Naive thymus-derived CD4-positive, alpha-beta T cell (primary cell): ENCODE measurements at regions not wholly inside any gene's neighbourhood (a gene's known extent, or its start where the extent isn't known, plus 50 kb on each side); places are given as distances from the start of the nearest gene placed in this dataset.

Experiments used
- ATAC-seq: fragments of 150-1000 bp; cut with Tn5 transposase; 2 replicates; pipeline ENCODE4 v1.10.0; 2021; ENCODE audit warnings: mild to moderate bottlenecking, moderate library complexity
- CTCF ChIA-PET: fragments of 350-600 bp; sonication (Branson Sonifier 250); formaldehyde crosslinking; loops from one replicate; lab custom pipeline; 2021; ENCODE audit warnings: antibody characterized with exemption; lab: Charles Lee
- POLR2A ChIA-PET: fragments of 350-600 bp; sonication (Branson Sonifier 250); formaldehyde crosslinking; loops from one replicate; lab custom pipeline; 2021; ENCODE audit warnings: antibody characterized with exemption, inconsistent platforms; lab: Charles Lee
- DNase-seq, 9 donors: peaks; one replicate each; pipeline versions ENCODE4 v3.0.0 to v3.0.0-alpha.2; 2020 to 2022; ENCODE audit warnings: mixed read lengths in 1 of 9
- H3K27ac ChIP-seq: one replicate; pipeline ENCODE4 v1.7.0; 2013; ENCODE audit warnings: mild to moderate bottlenecking, low read depth, low read length, moderate library complexity
- H3K27me3 ChIP-seq, 2 donors: one replicate each; pipeline ENCODE4 v1.7.0; 2013; ENCODE audit warnings: low read length in 2 of 2, mild to moderate bottlenecking in 2 of 2, moderate library complexity in 2 of 2; ENCODE audit not compliant: control insufficient read depth in 2 of 2, insufficient read depth in 2 of 2
- H3K36me3 ChIP-seq, 3 experiments: 1 replicate in 2 of 3; 2 replicates in 1 of 3; pipeline ENCODE4 v1.7.0; 2013; ENCODE audit warnings: low read length in 3 of 3, mild to moderate bottlenecking in 3 of 3, moderate library complexity in 1 of 3; ENCODE audit not compliant: insufficient read depth in 3 of 3, control insufficient read depth in 2 of 3
- H3K4me1 ChIP-seq, 2 donors: one replicate each; pipeline ENCODE4 v1.7.0; 2013; ENCODE audit warnings: low read length in 2 of 2, mild to moderate bottlenecking in 2 of 2, moderate library complexity in 1 of 2; ENCODE audit not compliant: control insufficient read depth in 2 of 2, insufficient read depth in 2 of 2
- H3K4me3 ChIP-seq: 2 replicates; pipeline ENCODE4 v1.7.0; 2013; ENCODE audit warnings: mild to moderate bottlenecking, low read length
- H3K9me3 ChIP-seq, 3 experiments: 1 replicate in 2 of 3; 2 replicates in 1 of 3; pipeline ENCODE4 v1.7.0; 2013; ENCODE audit warnings: low read length in 3 of 3; ENCODE audit not compliant: control insufficient read depth in 2 of 3
- H3K27ac Mint-ChIP-seq, 9 donors: one replicate each; pipeline ENCODE4 v1.8.0; 2020 to 2022; ENCODE audit warnings: mixed read lengths in 9 of 9, mild to moderate bottlenecking in 8 of 9, moderate library complexity in 5 of 9, inconsistent platforms in 2 of 9
- H3K27me3 Mint-ChIP-seq, 5 donors: one replicate each; pipeline ENCODE4 v1.8.0; 2021 to 2022; ENCODE audit warnings: mixed read lengths in 5 of 5, mild to moderate bottlenecking in 1 of 5
- H3K36me3 Mint-ChIP-seq, 5 donors: one replicate each; pipeline ENCODE4 v1.8.0; 2020 to 2022; ENCODE audit warnings: mixed read lengths in 5 of 5, mild to moderate bottlenecking in 3 of 5, inconsistent platforms in 1 of 5
- H3K4me1 Mint-ChIP-seq, 7 donors: one replicate each; pipeline ENCODE4 v1.8.0; 2020 to 2022; ENCODE audit warnings: mixed read lengths in 7 of 7, mild to moderate bottlenecking in 3 of 7, inconsistent platforms in 1 of 7
- H3K4me3 Mint-ChIP-seq, 10 donors: one replicate each; pipeline ENCODE4 v1.8.0; 2020 to 2022; ENCODE audit warnings: mild to moderate bottlenecking in 10 of 10, mixed read lengths in 10 of 10, moderate library complexity in 6 of 10, inconsistent platforms in 2 of 10
- H3K9me3 Mint-ChIP-seq, 11 donors: one replicate each; pipeline ENCODE4 v1.8.0; 2020 to 2022; ENCODE audit warnings: mixed read lengths in 11 of 11, mild to moderate bottlenecking in 4 of 11, inconsistent platforms in 1 of 11, moderate library complexity in 1 of 11
- intact Hi-C, 2 donors: fragments of 100-400 bp; cut with micrococcal nuclease; formaldehyde crosslinking; loops; one replicate each; pipeline ENCODE4 v1.15.1; 2023

DNA sequence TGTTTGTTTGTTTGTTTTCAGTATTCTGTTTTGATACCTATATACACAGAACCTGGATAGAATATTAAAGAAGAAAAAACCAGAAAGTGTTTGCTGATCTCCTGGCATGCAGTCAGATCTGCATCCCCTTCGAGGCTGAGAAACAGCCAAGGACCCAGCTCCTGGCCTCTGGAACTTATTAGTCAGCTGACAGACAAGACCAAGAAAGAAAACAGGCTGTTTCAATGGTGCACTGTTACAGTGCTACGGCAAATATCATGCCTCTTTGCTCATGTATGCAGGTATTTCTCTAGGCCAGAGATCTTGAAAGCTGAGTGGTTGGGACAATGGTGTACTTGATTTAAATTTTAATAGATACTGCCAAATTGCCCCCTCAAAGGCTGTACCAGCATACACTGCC lies 95.0 kb downstream of the C5orf15 start:
- H3K27me3 Mint-ChIP-seq, result peaks cover 0 to 46% (median 16%) of the 10 kb centered on the region in 5 donors
- no peaks in the 10 kb centered on the region for H3K4me1 ChIP-seq
- H3K4me3 Mint-ChIP-seq, result no peak overlapping the region
- peaks cover 0 to 5% (median 0%) of the 10 kb centered on the region in 5 donors for H3K36me3 Mint-ChIP-seq
- peaks cover 0 to 17% (median 6%) of the 10 kb centered on the region in 7 donors for H3K4me1 Mint-ChIP-seq
- no peaks in the 10 kb centered on the region for H3K27me3 ChIP-seq
- no peak overlapping the region for H3K27ac Mint-ChIP-seq
- H3K4me3 ChIP-seq, result no peak overlapping the region
- H3K9me3 Mint-ChIP-seq, result peaks cover 0 to 27% (median 11%) of the 10 kb centered on the region in 11 donors
- ATAC-seq, result no peak
- no peaks in the 10 kb centered on the region for H3K36me3 ChIP-seq
- DNase-seq, result no peak
- POLR2A ChIA-PET, result no interaction called here
- H3K27ac ChIP-seq, result no peak overlapping the region
- intact Hi-C loops, result loop anchor here (5.0 kb wide), 2 partner anchors 261 to 1041 kb away; partner anchors contain the start of genes FSTL4 (in 1 of the 2) and SHROOM1 (in 1 of the 2)
- H3K9me3 ChIP-seq, result no peaks in the 10 kb centered on the region
- CTCF ChIA-PET, result no interaction called here

DNA sequence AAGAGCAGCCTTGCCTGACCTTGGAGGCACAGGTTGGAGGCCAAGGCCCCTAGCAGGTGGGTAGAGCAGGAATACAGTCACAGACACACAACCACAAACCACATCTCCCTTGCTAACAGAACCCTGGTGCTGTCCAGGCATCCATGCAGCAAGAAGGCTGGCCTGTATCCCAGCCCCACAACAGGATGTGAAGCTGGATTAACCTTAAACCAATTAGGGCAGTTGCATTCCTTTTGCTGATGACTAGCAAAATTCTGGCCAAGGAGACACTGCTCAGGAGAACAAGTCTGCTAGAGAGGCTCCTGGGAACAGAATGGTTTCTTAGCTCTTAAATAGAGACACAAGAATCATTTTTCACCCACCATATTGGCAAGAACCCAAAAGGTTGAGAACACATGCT lies 97.8 kb downstream of the C5orf15 start:
- Mint-ChIP-seq H3K27me3 (peaks cover 0 to 40% (median 16%) of the 10 kb centered on the region in 5 donors), H3K4me1 (peaks cover 0 to 25% (median 6%) of the 10 kb centered on the region in 7 donors), H3K4me3 (no peak overlapping the region), H3K27ac (no peak overlapping the region), H3K9me3 (peaks cover 0 to 24% (median 9%) of the 10 kb centered on the region in 11 donors), H3K36me3 (peaks cover 0 to 5% (median 0%) of the 10 kb centered on the region in 5 donors)
- POLR2A ChIA-PET, result no interaction called here
- Histone ChIP-seq H3K4me1 (no peaks in the 10 kb centered on the region), H3K4me3 (no peak overlapping the region), H3K9me3 (no peaks in the 10 kb centered on the region), H3K27ac (no peak overlapping the region), H3K27me3 (no peaks in the 10 kb centered on the region), H3K36me3 (no peaks in the 10 kb centered on the region)
- CTCF ChIA-PET, result interaction anchor here (1.3 to 1.6 kb wide), 3 partner anchors 115 to 760 kb away, joined by 3 to 5 read pairs (median 4); no protein-coding TSS in a partner anchor
- no peak for DNase-seq
- no peak for ATAC-seq
- intact Hi-C loops, result loop anchor here (5.0 kb wide), 2 partner anchors 258 to 1038 kb away; partner anchors contain the start of genes FSTL4 (in 1 of the 2) and SHROOM1 (in 1 of the 2)

- Histone ChIP-seq H3K4me3 (no peak overlapping the region), H3K27ac (no peak overlapping the region), H3K9me3 (no peaks in the 10 kb centered on the region), H3K27me3 (no peaks in the 10 kb centered on the region), H3K4me1 (no peaks in the 10 kb centered on the region), H3K36me3 (no peaks in the 10 kb centered on the region)
- DNase-seq (no peak), ATAC-seq (no peak)
- peaks cover 0 to 16% (median 3%) of the 10 kb centered on the region in 11 donors for H3K9me3 Mint-ChIP-seq
- intact Hi-C loops, result loop anchor here (1.0 to 5.0 kb wide), 6 partner anchors 115 to 1037 kb away; partner anchors contain the start of genes FSTL4 (in 1 of the 2) and SHROOM1 (in 1 of the 2)
- H3K36me3 Mint-ChIP-seq, result peaks cover 0 to 3% (median 0%) of the 10 kb centered on the region in 5 donors
- peak overlapping the region in 1 of 9 donors; percentile 25 for H3K27ac Mint-ChIP-seq
- H3K4me3 Mint-ChIP-seq, result peak overlapping the region in 1 of 10 donors; percentile 33
- peaks cover 0 to 31% (median 8%) of the 10 kb centered on the region in 5 donors for H3K27me3 Mint-ChIP-seq
- CTCF ChIA-PET, result interaction anchor here (0.7 to 1.6 kb wide), 10 partner anchors 9 to 900 kb away, joined by 3 to 12 read pairs (median 4); no protein-coding TSS in a partner anchor
- POLR2A ChIA-PET, result no interaction called here
- H3K4me1 Mint-ChIP-seq, result peaks cover 0 to 25% (median 6%) of the 10 kb centered on the region in 7 donors
These were observed 98.7 kb downstream of the C5orf15 start for GRCh38 chr5:133869519-133870335.

DNA sequence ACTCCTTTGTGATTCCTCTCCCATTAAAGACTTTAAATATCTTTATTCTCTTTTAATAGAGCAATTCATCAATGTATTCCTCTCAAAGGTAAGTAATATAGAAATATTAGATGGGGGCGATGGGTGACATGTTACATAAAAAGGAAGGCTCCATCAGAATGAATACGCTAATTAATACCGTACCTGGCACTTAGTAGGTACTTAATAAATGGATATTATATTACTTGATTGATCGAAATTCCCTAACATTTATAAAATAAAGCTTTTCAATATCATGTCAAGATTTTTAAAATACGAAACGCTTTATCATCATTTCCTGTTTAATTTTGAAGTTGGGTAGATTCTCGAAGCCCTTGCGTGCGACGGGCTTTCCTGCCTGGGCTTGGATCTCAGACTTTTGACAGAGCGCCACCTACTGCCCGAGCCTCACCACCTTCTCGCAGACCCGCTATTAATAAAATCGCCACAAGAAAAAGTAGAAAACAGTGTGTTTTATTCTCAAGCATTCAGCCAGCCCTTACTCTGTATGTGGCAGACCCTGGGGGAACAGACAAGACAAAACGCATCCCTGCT lies 99.4 kb downstream of the C5orf15 start:
- peaks cover 0 to 19% (median 6%) of the 10 kb centered on the region in 7 donors for H3K4me1 Mint-ChIP-seq
- no peaks in the 10 kb centered on the region for H3K36me3 ChIP-seq
- DNase-seq, result peak; percentile 42 to 70 (median 62)
- POLR2A ChIA-PET, result no interaction called here
- peak overlapping the region in 4 of 10 donors; percentile 4 to 33 (median 20) for H3K4me3 Mint-ChIP-seq
- H3K4me3 ChIP-seq, result no peak overlapping the region
- peaks cover 0 to 31% (median 3%) of the 10 kb centered on the region in 5 donors for H3K27me3 Mint-ChIP-seq
- no peaks in the 10 kb centered on the region for H3K4me1 ChIP-seq
- no peak overlapping the region for H3K27ac ChIP-seq
- H3K27ac Mint-ChIP-seq, result peak overlapping the region in 1 of 9 donors; percentile 25
- peak; percentile 67 for ATAC-seq
- H3K27me3 ChIP-seq, result no peaks in the 10 kb centered on the region
- intact Hi-C loops, result loop anchor here (1.0 to 2.0 kb wide), 4 partner anchors 115 to 758 kb away; no protein-coding TSS in a partner anchor
- no peaks in the 10 kb centered on the region for H3K9me3 ChIP-seq
- H3K36me3 Mint-ChIP-seq, result peaks cover 0 to 2% (median 0%) of the 10 kb centered on the region in 5 donors
- CTCF ChIA-PET, result interaction anchor here (0.7 to 2.3 kb wide), 9 partner anchors 9 to 758 kb away, joined by 3 to 12 read pairs (median 4); no protein-coding TSS in a partner anchor
- H3K9me3 Mint-ChIP-seq, result peaks cover 0 to 10% (median 2%) of the 10 kb centered on the region in 11 donors

DNA sequence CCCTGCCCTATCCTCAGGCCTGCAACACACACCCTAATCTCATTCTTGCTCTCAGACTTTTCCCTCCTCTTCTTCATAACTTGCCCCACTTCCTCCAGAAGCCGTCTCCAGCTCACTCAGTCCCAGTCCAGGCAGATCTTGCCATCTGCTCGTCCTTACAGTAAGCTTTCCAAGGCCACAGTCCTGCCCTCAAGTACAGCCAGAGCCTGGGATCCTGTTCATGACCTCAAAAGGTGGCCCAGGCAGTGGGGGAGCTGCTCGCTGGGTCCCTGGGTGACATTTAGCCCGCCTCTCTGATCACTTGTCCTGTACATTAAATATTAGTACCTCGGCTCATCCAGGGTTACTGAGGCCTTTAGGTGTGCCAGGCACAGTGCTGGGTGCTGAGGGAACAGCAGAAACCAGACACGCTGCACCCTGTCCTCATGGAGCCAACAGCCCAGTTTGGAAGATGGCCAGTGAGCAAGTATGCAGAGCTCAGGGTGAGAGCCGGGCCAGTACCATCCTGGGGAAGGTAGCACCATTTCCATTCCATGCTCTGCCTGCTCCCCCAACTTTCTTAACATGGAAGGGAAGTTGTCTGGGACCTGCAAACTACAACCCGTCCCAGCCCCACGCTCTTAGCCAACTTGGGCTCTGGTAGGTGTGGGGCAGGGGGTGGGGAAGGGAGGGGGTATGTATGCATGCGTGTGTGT lies 100.4 kb downstream of the C5orf15 start:
- H3K27me3 Mint-ChIP-seq, result peaks cover 0 to 29% (median 0%) of the 10 kb centered on the region in 5 donors
- no peak overlapping the region for H3K27ac Mint-ChIP-seq
- Histone ChIP-seq H3K4me1 (no peaks in the 10 kb centered on the region), H3K27ac (no peak overlapping the region), H3K9me3 (no peaks in the 10 kb centered on the region), H3K27me3 (no peaks in the 10 kb centered on the region), H3K4me3 (no peak overlapping the region), H3K36me3 (no peaks in the 10 kb centered on the region)
- POLR2A ChIA-PET, result no interaction called here
- peaks cover 0 to 17% (median 6%) of the 10 kb centered on the region in 7 donors for H3K4me1 Mint-ChIP-seq
- DNase-seq (no peak), ATAC-seq (no peak)
- CTCF ChIA-PET, result interaction anchor here (0.6 to 2.3 kb wide), 3 partner anchors 755 to 1288 kb away, joined by 3 to 7 read pairs (median 5); no protein-coding TSS in a partner anchor
- H3K4me3 Mint-ChIP-seq, result no peak overlapping the region
- intact Hi-C loops, result loop anchor here in 1 of 2 donors (2.0 kb wide), 1 partner anchor 443 kb away; no protein-coding TSS in a partner anchor
- H3K36me3 Mint-ChIP-seq, result no peaks in the 10 kb centered on the region
- peaks cover 0 to 2% (median 0%) of the 10 kb centered on the region in 11 donors for H3K9me3 Mint-ChIP-seq

GRCh38 chr5:133867341-133867740 lies 101.1 kb downstream of the C5orf15 start:
- peaks cover 0 to 2% (median 0%) of the 10 kb centered on the region in 11 donors for H3K9me3 Mint-ChIP-seq
- DNase-seq (no peak), ATAC-seq (no peak)
- no peaks in the 10 kb centered on the region for H3K36me3 Mint-ChIP-seq
- intact Hi-C loops, result no loop called here
- H3K4me1 ChIP-seq, result no peaks in the 10 kb centered on the region
- no peak overlapping the region for H3K4me3 Mint-ChIP-seq
- H3K4me1 Mint-ChIP-seq, result peaks cover 0 to 17% (median 6%) of the 10 kb centered on the region in 7 donors
- H3K9me3 ChIP-seq, result no peaks in the 10 kb centered on the region
- no peak overlapping the region for H3K27ac ChIP-seq
- peak overlapping the region in 1 of 9 donors; percentile 51 for H3K27ac Mint-ChIP-seq
- ChIA-PET CTCF (interaction anchor here (0.8 to 2.3 kb wide), 2 partner anchors 754 to 757 kb away, joined by 4 to 7 read pairs; no protein-coding TSS in a partner anchor), POLR2A (no interaction called here)
- no peaks in the 10 kb centered on the region for H3K36me3 ChIP-seq
- H3K4me3 ChIP-seq, result no peak overlapping the region
- H3K27me3 ChIP-seq, result no peaks in the 10 kb centered on the region
- peaks cover 0 to 24% (median 0%) of the 10 kb centered on the region in 5 donors for H3K27me3 Mint-ChIP-seq
